IMR-90 (cell line): ENCODE measurements at regions not wholly inside any gene's neighbourhood (a gene's known extent, or its start where the extent isn't known, plus 50 kb on each side); places are given as distances from the start of the nearest gene placed in this dataset.
"Not testable (repeated sequence)": the region's sequence is repeated elsewhere in the genome, so short reads cannot be mapped to it uniquely, and the experiment has no call there.

Experiments
- FOS ChIP-seq: fragments of 150-350 bp; IDR thresholded peaks from 2 replicates; pipeline ENCODE4 v1.6.1; 2016; ENCODE audit warnings: low read depth, low read length
- MXI1 ChIP-seq: IDR thresholded peaks from 2 replicates; pipeline ENCODE4 v1.6.1; 2012; ENCODE audit warnings: low read depth, mild to moderate bottlenecking, low read length, moderate library complexity, borderline replicate concordance
- POLR2A ChIP-seq: IDR thresholded peaks from 2 replicates; pipeline ENCODE4 v1.6.1; 2012; ENCODE audit warnings: mild to moderate bottlenecking, low read depth, low read length
- RAD21 ChIP-seq: IDR thresholded peaks from 2 replicates; pipeline ENCODE4 v1.6.1; 2012; ENCODE audit warnings: low read length, improper control_type of control experiment
- TF ChIP-seq, protein P1 (sequence below): conservative IDR thresholded peaks from 2 replicates; pipeline ENCODE4 v1.5.1; 2012; ENCODE audit warnings: mild to moderate bottlenecking, low read depth, low read length, improper control_type of control experiment
- TF ChIP-seq, protein P2 (sequence below): fragments of 150-350 bp; IDR thresholded peaks from 2 replicates; pipeline ENCODE4 v1.6.1; 2016; ENCODE audit warnings: low read depth, mild to moderate bottlenecking, low read length, moderate library complexity, borderline replicate concordance

DNA sequence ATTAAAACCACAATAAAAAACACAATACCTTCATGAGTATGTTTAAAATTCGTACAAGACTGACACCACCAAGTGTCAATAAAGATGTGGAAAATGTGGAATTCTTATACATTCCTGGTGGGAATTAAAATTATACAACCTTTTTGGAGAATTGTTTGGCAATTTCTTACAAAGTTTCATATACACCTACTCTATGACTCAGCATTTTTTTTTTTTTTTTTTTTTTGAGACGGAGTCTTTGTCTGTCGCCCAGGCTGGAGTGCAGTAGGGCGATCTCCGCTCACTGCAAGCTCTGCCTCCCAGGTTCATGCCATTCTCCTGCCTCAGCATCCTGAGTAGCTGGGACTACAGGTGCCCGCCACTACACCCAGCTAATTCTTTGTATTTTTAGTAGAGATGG, 212.5 kb upstream of the PIEZO2 start:
- TF ChIP-seq, protein P1, sequence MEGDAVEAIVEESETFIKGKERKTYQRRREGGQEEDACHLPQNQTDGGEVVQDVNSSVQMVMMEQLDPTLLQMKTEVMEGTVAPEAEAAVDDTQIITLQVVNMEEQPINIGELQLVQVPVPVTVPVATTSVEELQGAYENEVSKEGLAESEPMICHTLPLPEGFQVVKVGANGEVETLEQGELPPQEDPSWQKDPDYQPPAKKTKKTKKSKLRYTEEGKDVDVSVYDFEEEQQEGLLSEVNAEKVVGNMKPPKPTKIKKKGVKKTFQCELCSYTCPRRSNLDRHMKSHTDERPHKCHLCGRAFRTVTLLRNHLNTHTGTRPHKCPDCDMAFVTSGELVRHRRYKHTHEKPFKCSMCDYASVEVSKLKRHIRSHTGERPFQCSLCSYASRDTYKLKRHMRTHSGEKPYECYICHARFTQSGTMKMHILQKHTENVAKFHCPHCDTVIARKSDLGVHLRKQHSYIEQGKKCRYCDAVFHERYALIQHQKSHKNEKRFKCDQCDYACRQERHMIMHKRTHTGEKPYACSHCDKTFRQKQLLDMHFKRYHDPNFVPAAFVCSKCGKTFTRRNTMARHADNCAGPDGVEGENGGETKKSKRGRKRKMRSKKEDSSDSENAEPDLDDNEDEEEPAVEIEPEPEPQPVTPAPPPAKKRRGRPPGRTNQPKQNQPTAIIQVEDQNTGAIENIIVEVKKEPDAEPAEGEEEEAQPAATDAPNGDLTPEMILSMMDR, result not testable (repeated sequence)
- not testable (repeated sequence) for TF ChIP-seq MXI1, RAD21, POLR2A, FOS
- TF ChIP-seq, protein P2, sequence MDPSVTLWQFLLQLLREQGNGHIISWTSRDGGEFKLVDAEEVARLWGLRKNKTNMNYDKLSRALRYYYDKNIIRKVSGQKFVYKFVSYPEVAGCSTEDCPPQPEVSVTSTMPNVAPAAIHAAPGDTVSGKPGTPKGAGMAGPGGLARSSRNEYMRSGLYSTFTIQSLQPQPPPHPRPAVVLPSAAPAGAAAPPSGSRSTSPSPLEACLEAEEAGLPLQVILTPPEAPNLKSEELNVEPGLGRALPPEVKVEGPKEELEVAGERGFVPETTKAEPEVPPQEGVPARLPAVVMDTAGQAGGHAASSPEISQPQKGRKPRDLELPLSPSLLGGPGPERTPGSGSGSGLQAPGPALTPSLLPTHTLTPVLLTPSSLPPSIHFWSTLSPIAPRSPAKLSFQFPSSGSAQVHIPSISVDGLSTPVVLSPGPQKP, result not testable (repeated sequence)
